Naive B cell (primary cell): ENCODE measurements at regions not wholly inside any gene's neighbourhood (a gene's known extent, or its start where the extent isn't known, plus 50 kb on each side); places are given as distances from the start of the nearest gene placed in this dataset.

Source experiments
- ATAC-seq, 2 donors: fragments of 150-1000 bp; cut with Tn5 transposase; 2 replicates each; pipeline ENCODE4 v1.10.0; 2021; ENCODE audit warnings: low read depth in 2 of 2, mild to moderate bottlenecking in 2 of 2, moderate library complexity in 2 of 2
- DNase-seq: peaks from one replicate; pipeline ENCODE4 v3.0.0; 2022
- H3K27ac Mint-ChIP-seq, 6 donors: one replicate each; pipeline ENCODE4 v1.8.0; 2020 to 2022; ENCODE audit warnings: mild to moderate bottlenecking in 6 of 6, mixed read lengths in 6 of 6, moderate library complexity in 5 of 6, inconsistent platforms in 2 of 6
- H3K27me3 Mint-ChIP-seq, 3 donors: one replicate each; pipeline ENCODE4 v1.8.0; 2021 to 2022; ENCODE audit warnings: mixed read lengths in 3 of 3, mild to moderate bottlenecking in 1 of 3
- H3K36me3 Mint-ChIP-seq, 2 donors: one replicate each; pipeline ENCODE4 v1.8.0; 2020 to 2022; ENCODE audit warnings: mixed read lengths in 2 of 2, inconsistent platforms in 1 of 2, mild to moderate bottlenecking in 1 of 2
- H3K4me1 Mint-ChIP-seq, 3 donors: one replicate each; pipeline ENCODE4 v1.8.0; 2020 to 2022; ENCODE audit warnings: mixed read lengths in 3 of 3, inconsistent platforms in 1 of 3, mild to moderate bottlenecking in 1 of 3, moderate library complexity in 1 of 3
- H3K4me3 Mint-ChIP-seq, 8 donors: one replicate each; pipeline ENCODE4 v1.8.0; 2020 to 2022; ENCODE audit warnings: mild to moderate bottlenecking in 8 of 8, mixed read lengths in 8 of 8, moderate library complexity in 8 of 8, inconsistent platforms in 2 of 8
- H3K9me3 Mint-ChIP-seq, 7 donors: one replicate each; pipeline ENCODE4 v1.8.0; 2020 to 2022; ENCODE audit warnings: mixed read lengths in 7 of 7, mild to moderate bottlenecking in 5 of 7, inconsistent platforms in 2 of 7, moderate library complexity in 1 of 7

- no peaks in the 10 kb centered on the region for H3K4me1 Mint-ChIP-seq
- H3K27ac Mint-ChIP-seq, result no peak overlapping the region
- H3K27me3 Mint-ChIP-seq, result peaks cover 18 to 34% (median 23%) of the 10 kb centered on the region in 3 donors
- DNase-seq (no peak), ATAC-seq (no peak)
- H3K9me3 Mint-ChIP-seq, result peaks cover 5 to 25% (median 10%) of the 10 kb centered on the region in 7 donors
- peaks cover 0 to 8% of the 10 kb centered on the region in 2 donors for H3K36me3 Mint-ChIP-seq
- H3K4me3 Mint-ChIP-seq, result no peak overlapping the region
These were observed 96.4 kb upstream of the RAB3GAP2 start for GRCh38 chr1:220368352-220369265.

- peaks cover 5 to 25% (median 10%) of the 10 kb centered on the region in 7 donors for H3K9me3 Mint-ChIP-seq
- DNase-seq, result no peak
- H3K27me3 Mint-ChIP-seq, result peaks cover 13 to 35% (median 19%) of the 10 kb centered on the region in 3 donors
- no peak for ATAC-seq
- H3K36me3 Mint-ChIP-seq, result peaks cover 0 to 8% of the 10 kb centered on the region in 2 donors
- no peaks in the 10 kb centered on the region for H3K4me1 Mint-ChIP-seq
- H3K4me3 Mint-ChIP-seq, result no peak overlapping the region
- no peak overlapping the region for H3K27ac Mint-ChIP-seq
These were observed 95.6 kb upstream of the RAB3GAP2 start for GRCh38 chr1:220367833-220368232.

- no peak overlapping the region for H3K4me3 Mint-ChIP-seq
- no peak for ATAC-seq
- no peak overlapping the region for H3K27ac Mint-ChIP-seq
- peaks cover 5 to 25% (median 10%) of the 10 kb centered on the region in 7 donors for H3K9me3 Mint-ChIP-seq
- DNase-seq, result no peak
- H3K27me3 Mint-ChIP-seq, result peaks cover 13 to 44% (median 17%) of the 10 kb centered on the region in 3 donors
- peaks cover 0 to 8% of the 10 kb centered on the region in 2 donors for H3K36me3 Mint-ChIP-seq
- no peaks in the 10 kb centered on the region for H3K4me1 Mint-ChIP-seq
These were observed 94.0 kb upstream of the RAB3GAP2 start for GRCh38 chr1:220366269-220366668.

- no peak for DNase-seq
- H3K9me3 Mint-ChIP-seq, result peaks cover 7 to 19% (median 12%) of the 10 kb centered on the region in 7 donors
- H3K4me1 Mint-ChIP-seq, result no peaks in the 10 kb centered on the region
- peaks cover 0 to 16% of the 10 kb centered on the region in 2 donors for H3K36me3 Mint-ChIP-seq
- H3K27me3 Mint-ChIP-seq, result peaks cover 8 to 43% (median 17%) of the 10 kb centered on the region in 3 donors
- ATAC-seq, result no peak
- no peak overlapping the region for H3K27ac Mint-ChIP-seq
- no peak overlapping the region for H3K4me3 Mint-ChIP-seq
These were observed 91.1 kb upstream of the RAB3GAP2 start for GRCh38 chr1:220363196-220363837.

GRCh38 chr1:220356981-220357850, 85.0 kb upstream of the RAB3GAP2 start:
- Mint-ChIP-seq H3K4me3 (no peak overlapping the region), H3K27ac (peak overlapping the region in 1 of 6 donors; percentile 27), H3K9me3 (peaks cover 0 to 6% (median 2%) of the 10 kb centered on the region in 7 donors), H3K36me3 (peaks cover 0 to 8% of the 10 kb centered on the region in 2 donors), H3K27me3 (peaks cover 3 to 28% (median 11%) of the 10 kb centered on the region in 3 donors), H3K4me1 (no peaks in the 10 kb centered on the region)
- DNase-seq, result no peak
- ATAC-seq, result no peak

GRCh38 chr1:220353229-220354012, 81.2 kb upstream of the RAB3GAP2 start:
- Mint-ChIP-seq H3K27me3 (peaks cover 0 to 12% (median 11%) of the 10 kb centered on the region in 3 donors), H3K27ac (no peak overlapping the region), H3K9me3 (no peaks in the 10 kb centered on the region), H3K36me3 (no peaks in the 10 kb centered on the region), H3K4me1 (no peaks in the 10 kb centered on the region), H3K4me3 (no peak overlapping the region)
- DNase-seq (no peak), ATAC-seq (no peak)

- Mint-ChIP-seq H3K27me3 (peaks cover 14 to 16% (median 16%) of the 10 kb centered on the region in 3 donors), H3K4me3 (no peak overlapping the region), H3K36me3 (no peaks in the 10 kb centered on the region)
These were observed 76.0 kb upstream of the RAB3GAP2 start for GRCh38 chr1:220348211-220348610.

GRCh38 chr1:220347654-220348175, 75.5 kb upstream of the RAB3GAP2 start:
- H3K4me1 Mint-ChIP-seq, result no peaks in the 10 kb centered on the region
- H3K27me3 Mint-ChIP-seq, result peaks cover 11 to 14% (median 11%) of the 10 kb centered on the region in 3 donors
- H3K9me3 Mint-ChIP-seq, result peaks cover 0 to 2% (median 0%) of the 10 kb centered on the region in 7 donors
- no peak overlapping the region for H3K4me3 Mint-ChIP-seq
- no peaks in the 10 kb centered on the region for H3K36me3 Mint-ChIP-seq
- ATAC-seq, result no peak
- no peak for DNase-seq
- no peak overlapping the region for H3K27ac Mint-ChIP-seq

More at GRCh38 chr1:220348211-220348610, 76.0 kb upstream of the RAB3GAP2 start:
- Mint-ChIP-seq H3K9me3 (peaks cover 0 to 2% (median 0%) of the 10 kb centered on the region in 7 donors), H3K4me1 (no peaks in the 10 kb centered on the region), H3K27ac (no peak overlapping the region)
- no peak for ATAC-seq
- DNase-seq, result no peak

GRCh38 chr1:220344745-220345144, 72.5 kb upstream of the RAB3GAP2 start:
- H3K27me3 Mint-ChIP-seq, result peaks cover 8 to 14% (median 9%) of the 10 kb centered on the region in 3 donors

GRCh38 chr1:220342853-220343252, 70.6 kb upstream of the RAB3GAP2 start:
- no peak for DNase-seq
- peaks cover 8 to 14% (median 9%) of the 10 kb centered on the region in 3 donors for H3K27me3 Mint-ChIP-seq
- H3K27ac Mint-ChIP-seq, result no peak overlapping the region
- no peak for ATAC-seq
- no peak overlapping the region for H3K4me3 Mint-ChIP-seq
- no peaks in the 10 kb centered on the region for H3K4me1 Mint-ChIP-seq
- H3K9me3 Mint-ChIP-seq, result peaks cover 0 to 2% (median 0%) of the 10 kb centered on the region in 7 donors
- no peaks in the 10 kb centered on the region for H3K36me3 Mint-ChIP-seq

More at GRCh38 chr1:220344745-220345144, 72.5 kb upstream of the RAB3GAP2 start:
- Mint-ChIP-seq H3K4me1 (no peaks in the 10 kb centered on the region), H3K27ac (no peak overlapping the region), H3K9me3 (peaks cover 0 to 2% (median 0%) of the 10 kb centered on the region in 7 donors), H3K36me3 (no peaks in the 10 kb centered on the region), H3K4me3 (no peak overlapping the region)
- no peak for DNase-seq
- ATAC-seq, result no peak

- H3K9me3 Mint-ChIP-seq, result peaks cover 0 to 2% (median 0%) of the 10 kb centered on the region in 7 donors
- H3K4me1 Mint-ChIP-seq, result peaks cover 0 to 3% (median 0%) of the 10 kb centered on the region in 3 donors
- ATAC-seq (no peak), DNase-seq (no peak)
- H3K27ac Mint-ChIP-seq, result no peak overlapping the region
- no peaks in the 10 kb centered on the region for H3K36me3 Mint-ChIP-seq
- no peak overlapping the region for H3K4me3 Mint-ChIP-seq
- H3K27me3 Mint-ChIP-seq, result peaks cover 0 to 8% (median 0%) of the 10 kb centered on the region in 3 donors
These were observed 68.9 kb upstream of the RAB3GAP2 start for GRCh38 chr1:220341126-220341525.

- DNase-seq, result no peak
- Mint-ChIP-seq H3K9me3 (no peaks in the 10 kb centered on the region), H3K36me3 (no peaks in the 10 kb centered on the region), H3K4me1 (peaks cover 0 to 3% (median 0%) of the 10 kb centered on the region in 3 donors), H3K4me3 (no peak overlapping the region), H3K27me3 (peaks cover 0 to 4% (median 0%) of the 10 kb centered on the region in 3 donors), H3K27ac (no peak overlapping the region)
- ATAC-seq, result no peak
These were observed 67.3 kb upstream of the RAB3GAP2 start for GRCh38 chr1:220339581-220339980.
